Neural progenitor cell (in vitro differentiated cells): ENCODE measurements at regions not wholly inside any gene's neighbourhood (a gene's known extent, or its start where the extent isn't known, plus 50 kb on each side); places are given as distances from the start of the nearest gene placed in this dataset.

Experiments
- DNase-seq: peaks from one replicate; pipeline ENCODE4 v3.0.0-alpha.2; 2016; ENCODE audit warnings: low spot score
- H2AFZ ChIP-seq: fragments of 200-600 bp; sonication (generic); replicated peaks from 2 replicates; pipeline ENCODE4 v1.6.1; 2016; ENCODE audit warnings: antibody characterized with exemption
- H3F3A ChIP-seq: fragments of 200-600 bp; sonication (generic); 2 replicates; pipeline ENCODE4 v1.6.1; 2016; ENCODE audit warnings: antibody characterized with exemption, low read depth
- H3K27ac ChIP-seq: fragments of 200-600 bp; sonication (generic); 2 replicates; pipeline ENCODE4 v1.5.1; 2016; ENCODE audit warnings: mild to moderate bottlenecking
- H3K27me3 ChIP-seq: fragments of 200-600 bp; sonication (generic); 2 replicates; pipeline ENCODE4 v1.6.1; 2016; ENCODE audit warnings: mild to moderate bottlenecking, moderate library complexity
- H3K36me3 ChIP-seq: fragments of 200-600 bp; sonication (generic); 2 replicates; pipeline ENCODE4 v1.5.1; 2016
- H3K4me1 ChIP-seq: fragments of 200-600 bp; sonication (generic); 2 replicates; pipeline ENCODE4 v1.6.1; 2016; ENCODE audit warnings: mixed run types
- H3K4me2 ChIP-seq: fragments of 200-600 bp; sonication (generic); 2 replicates; pipeline ENCODE4 v1.6.1; 2016
- H3K4me3 ChIP-seq: fragments of 200-600 bp; sonication (generic); 2 replicates; pipeline ENCODE4 v1.5.1; 2016
- H3K79me2 ChIP-seq: fragments of 200-600 bp; sonication (generic); 2 replicates; pipeline ENCODE4 v1.6.1; 2016; ENCODE audit warnings: low read depth
- H3K9ac ChIP-seq: fragments of 200-600 bp; sonication (generic); 2 replicates; pipeline ENCODE4 v1.6.1; 2016
- H3K9me3 ChIP-seq: fragments of 200-600 bp; sonication (generic); 2 replicates; pipeline ENCODE4 v1.5.1; 2016; ENCODE audit warnings: low read depth
- H4K20me1 ChIP-seq: fragments of 200-600 bp; sonication (generic); 2 replicates; pipeline ENCODE4 v1.6.1; 2016; ENCODE audit warnings: low read depth
- H3K27ac Mint-ChIP-seq: 3 replicates; pipeline ENCODE4 v1.8.0; 2021; ENCODE audit warnings: mixed read lengths
- H3K27me3 Mint-ChIP-seq: 2 replicates; pipeline ENCODE4 v1.8.0; 2022; ENCODE audit warnings: low read depth, mild to moderate bottlenecking, inconsistent platforms, moderate library complexity, mixed read lengths; ENCODE audit not compliant: insufficient read depth
- H3K36me3 Mint-ChIP-seq: 3 replicates; pipeline ENCODE4 v1.8.0; 2021; ENCODE audit warnings: mixed read lengths
- H3K4me1 Mint-ChIP-seq: 3 replicates; pipeline ENCODE4 v1.8.0; 2021; ENCODE audit warnings: mixed read lengths
- H3K4me3 Mint-ChIP-seq: 3 replicates; pipeline ENCODE4 v1.8.0; 2021; ENCODE audit warnings: mild to moderate bottlenecking, moderate library complexity, mixed read lengths
- H3K9me3 Mint-ChIP-seq: 3 replicates; pipeline ENCODE4 v1.8.0; 2020; ENCODE audit warnings: mixed read lengths
- EZH2 ChIP-seq: fragments of 200-600 bp; sonication (generic); IDR thresholded peaks from 2 replicates; pipeline ENCODE4 v1.6.1; 2017; ENCODE audit warnings: antibody characterized with exemption, mild to moderate bottlenecking, moderate library complexity
- EZH2phosphoT487 ChIP-seq: fragments of 200-600 bp; sonication (generic); IDR thresholded peaks from 2 replicates; pipeline ENCODE4 v1.6.1; 2017; ENCODE audit warnings: antibody characterized with exemption
- TF ChIP-seq, protein P1 (sequence below): fragments of 200-600 bp; sonication (generic); IDR thresholded peaks from 2 replicates; pipeline ENCODE4 v1.5.1; 2017; ENCODE audit warnings: antibody characterized with exemption, mild to moderate bottlenecking

DNA sequence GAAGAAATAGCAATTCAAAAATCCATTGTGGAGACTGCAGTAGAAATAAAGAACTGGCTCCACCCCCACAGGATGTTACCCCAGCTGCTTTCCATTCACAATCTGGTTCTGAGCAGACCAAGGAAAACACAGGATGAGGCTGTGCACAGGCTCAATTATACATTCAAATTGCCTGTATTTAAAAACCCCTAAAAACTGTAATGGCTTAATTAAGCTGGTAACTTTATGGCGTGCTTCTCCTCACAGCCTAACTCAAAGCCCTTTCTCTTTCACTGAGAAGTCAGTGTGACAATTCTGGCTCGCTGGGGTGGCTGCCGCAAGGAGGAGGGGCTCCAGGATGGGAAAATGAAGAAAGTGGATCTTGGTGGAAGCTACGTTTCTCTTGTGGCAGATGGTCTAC, 1191.1 kb downstream of the SORCS1 start:
- Histone ChIP-seq H3K4me2 (peak overlapping the region; percentile 47), H3K27me3 (no peaks in the 10 kb centered on the region), H3K36me3 (no peaks in the 10 kb centered on the region), H3F3A (peaks cover 7% of the 10 kb centered on the region), H3K4me1 (peaks cover 26% of the 10 kb centered on the region), H2AFZ (peak overlapping the region; percentile 78), H3K4me3 (no peak overlapping the region), H3K9ac (no peak overlapping the region), H3K27ac (no peak overlapping the region), H3K79me2 (no peaks in the 10 kb centered on the region), H4K20me1 (no peaks in the 10 kb centered on the region), H3K9me3 (no peaks in the 10 kb centered on the region)
- H3K9me3 Mint-ChIP-seq = no peaks in the 10 kb centered on the region
- DNase-seq = peak; percentile 18
- no peak overlapping the region for H3K4me3 Mint-ChIP-seq
- H3K27me3 Mint-ChIP-seq = no peaks in the 10 kb centered on the region
- TF ChIP-seq EZH2 (no peak), EZH2phosphoT487 (no peak)
- TF ChIP-seq, protein P1, sequence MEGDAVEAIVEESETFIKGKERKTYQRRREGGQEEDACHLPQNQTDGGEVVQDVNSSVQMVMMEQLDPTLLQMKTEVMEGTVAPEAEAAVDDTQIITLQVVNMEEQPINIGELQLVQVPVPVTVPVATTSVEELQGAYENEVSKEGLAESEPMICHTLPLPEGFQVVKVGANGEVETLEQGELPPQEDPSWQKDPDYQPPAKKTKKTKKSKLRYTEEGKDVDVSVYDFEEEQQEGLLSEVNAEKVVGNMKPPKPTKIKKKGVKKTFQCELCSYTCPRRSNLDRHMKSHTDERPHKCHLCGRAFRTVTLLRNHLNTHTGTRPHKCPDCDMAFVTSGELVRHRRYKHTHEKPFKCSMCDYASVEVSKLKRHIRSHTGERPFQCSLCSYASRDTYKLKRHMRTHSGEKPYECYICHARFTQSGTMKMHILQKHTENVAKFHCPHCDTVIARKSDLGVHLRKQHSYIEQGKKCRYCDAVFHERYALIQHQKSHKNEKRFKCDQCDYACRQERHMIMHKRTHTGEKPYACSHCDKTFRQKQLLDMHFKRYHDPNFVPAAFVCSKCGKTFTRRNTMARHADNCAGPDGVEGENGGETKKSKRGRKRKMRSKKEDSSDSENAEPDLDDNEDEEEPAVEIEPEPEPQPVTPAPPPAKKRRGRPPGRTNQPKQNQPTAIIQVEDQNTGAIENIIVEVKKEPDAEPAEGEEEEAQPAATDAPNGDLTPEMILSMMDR = no peak
- peaks cover 37% of the 10 kb centered on the region for H3K4me1 Mint-ChIP-seq
- no peaks in the 10 kb centered on the region for H3K36me3 Mint-ChIP-seq
- H3K27ac Mint-ChIP-seq = peak overlapping the region; percentile 78

DNA sequence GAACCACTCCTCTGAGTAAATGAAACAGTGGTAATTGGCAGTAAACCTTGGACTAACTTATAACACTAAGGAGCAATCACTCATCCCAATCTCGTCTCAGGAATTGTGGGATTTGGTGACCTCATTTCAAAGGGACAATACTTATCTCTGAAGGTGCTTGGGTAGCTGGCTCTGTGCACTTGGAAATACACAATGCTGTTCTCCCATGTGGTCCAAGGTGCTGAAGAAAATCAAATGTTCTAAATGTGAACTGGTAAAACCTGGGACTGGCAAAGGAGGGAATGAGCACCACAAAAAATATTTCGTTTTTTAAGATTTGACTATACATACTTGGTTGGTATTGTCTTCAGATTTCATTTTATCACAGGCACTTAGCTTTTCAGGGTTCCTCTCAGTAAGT, 1193.0 kb downstream of the SORCS1 start:
- no peak for DNase-seq
- peaks cover 7% of the 10 kb centered on the region for H3F3A ChIP-seq
- H3K9me3 Mint-ChIP-seq = no peaks in the 10 kb centered on the region
- no peaks in the 10 kb centered on the region for H3K27me3 Mint-ChIP-seq
- H3K4me1 ChIP-seq = peaks cover 26% of the 10 kb centered on the region
- no peak overlapping the region for H3K4me3 ChIP-seq
- no peaks in the 10 kb centered on the region for H3K36me3 ChIP-seq
- H2AFZ ChIP-seq = no peak overlapping the region
- H3K36me3 Mint-ChIP-seq = no peaks in the 10 kb centered on the region
- no peaks in the 10 kb centered on the region for H3K9me3 ChIP-seq
- no peak overlapping the region for H3K27ac Mint-ChIP-seq
- H3K27me3 ChIP-seq = no peaks in the 10 kb centered on the region
- TF ChIP-seq, protein P1 = no peak
- no peak for TF ChIP-seq EZH2
- TF ChIP-seq EZH2phosphoT487 = no peak
- H3K79me2 ChIP-seq = no peaks in the 10 kb centered on the region
- no peak overlapping the region for H3K4me2 ChIP-seq
- H4K20me1 ChIP-seq = no peaks in the 10 kb centered on the region
- H3K9ac ChIP-seq = no peak overlapping the region
- H3K4me1 Mint-ChIP-seq = peaks cover 37% of the 10 kb centered on the region
- H3K27ac ChIP-seq = no peak overlapping the region
- no peak overlapping the region for H3K4me3 Mint-ChIP-seq

DNA sequence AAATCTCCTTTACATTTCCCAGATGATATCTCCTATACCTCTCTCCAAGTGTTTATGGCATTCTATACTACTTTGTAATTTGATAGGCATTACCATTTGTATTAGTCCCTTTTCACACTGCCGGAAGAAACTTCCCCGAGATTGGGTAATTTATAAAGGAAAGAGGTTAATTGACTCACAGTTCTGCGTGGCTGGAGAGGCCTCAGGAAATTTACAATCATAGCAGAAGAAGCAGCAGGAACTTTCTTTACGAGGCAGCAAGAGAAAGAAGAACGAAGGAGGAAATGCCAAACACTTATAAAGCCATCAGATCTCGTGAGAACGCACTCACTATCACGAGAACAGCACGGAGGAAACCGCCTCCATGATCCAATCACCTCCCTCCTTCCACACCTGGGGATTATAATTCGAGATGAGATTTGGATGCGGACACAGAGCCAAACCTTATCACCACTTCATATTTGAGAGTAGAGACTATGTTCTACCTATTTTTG, 1194.6 kb downstream of the SORCS1 start:
- Histone ChIP-seq H3K9ac (no peak overlapping the region), H2AFZ (no peak overlapping the region), H3K4me3 (no peak overlapping the region), H3K4me2 (no peak overlapping the region), H3K4me1 (peaks cover 22% of the 10 kb centered on the region), H3K27me3 (no peaks in the 10 kb centered on the region), H3K9me3 (no peaks in the 10 kb centered on the region), H3K79me2 (no peaks in the 10 kb centered on the region), H3K36me3 (no peaks in the 10 kb centered on the region), H3F3A (peaks cover 7% of the 10 kb centered on the region), H4K20me1 (no peaks in the 10 kb centered on the region), H3K27ac (no peak overlapping the region)
- Mint-ChIP-seq H3K27ac (no peak overlapping the region), H3K9me3 (no peaks in the 10 kb centered on the region), H3K4me1 (peaks cover 32% of the 10 kb centered on the region), H3K27me3 (no peaks in the 10 kb centered on the region), H3K36me3 (no peaks in the 10 kb centered on the region), H3K4me3 (no peak overlapping the region)
- no peak for DNase-seq
- TF ChIP-seq EZH2phosphoT487 (no peak), EZH2 (no peak)
- TF ChIP-seq, protein P1 = no peak
